SK-N-SH treated with all-trans-retinoic acid at 6 μM for 48 hours (cell line): ENCODE measurements at regions not wholly inside any gene's neighbourhood (a gene's known extent, or its start where the extent isn't known, plus 50 kb on each side); places are given as distances from the start of the nearest gene placed in this dataset.

Source experiments
- ATAC-seq: fragments of 200-7000 bp; cut with Tn5 transposase; 3 replicates; pipeline ENCODE4 v1.9.1; 2020; ENCODE audit warnings: mild to moderate bottlenecking, moderate library complexity
- BACH2 ChIP-seq: fragments of 250-450 bp; sonication (Bioruptor Pico); IDR thresholded peaks from 2 replicates; pipeline ENCODE4 v1.9.0; 2021; ENCODE audit warnings: mild to moderate bottlenecking, borderline replicate concordance
- CREB5 ChIP-seq: fragments of 250-450 bp; sonication (Bioruptor Pico); IDR thresholded peaks from 2 replicates; pipeline ENCODE4 v1.5.1; 2020; ENCODE audit warnings: low read depth, mild to moderate bottlenecking, moderate library complexity
- CSDC2 ChIP-seq: fragments of 250-450 bp; sonication (Bioruptor Pico); IDR thresholded peaks from 2 replicates; pipeline ENCODE4 v1.5.0; 2020; ENCODE audit warnings: mild to moderate bottlenecking, moderate library complexity
- ESRRG ChIP-seq: fragments of 250-450 bp; sonication (Bioruptor Pico); IDR thresholded peaks from 2 replicates; pipeline ENCODE4 v1.6.1; 2021; ENCODE audit warnings: mild to moderate bottlenecking
- ISL1 ChIP-seq: fragments of 250-450 bp; sonication (Bioruptor Pico); IDR thresholded peaks from 2 replicates; pipeline ENCODE4 v2.1.2; 2022; ENCODE audit warnings: mild to moderate bottlenecking, moderate library complexity
- PATZ1 ChIP-seq: fragments of 250-450 bp; sonication (Bioruptor Pico); IDR thresholded peaks from 2 replicates; pipeline ENCODE4 v1.8.0; 2020; ENCODE audit warnings: mild to moderate bottlenecking, moderate library complexity, borderline replicate concordance
- POU6F1 ChIP-seq: fragments of 250-450 bp; sonication (Bioruptor Pico); IDR thresholded peaks from 2 replicates; pipeline ENCODE4 v1.8.0; 2021; ENCODE audit warnings: low read depth, mild to moderate bottlenecking, moderate library complexity, borderline replicate concordance
- PPARA ChIP-seq: fragments of 250-450 bp; sonication (Bioruptor Pico); IDR thresholded peaks from 2 replicates; pipeline ENCODE4 v1.5.0; 2020; ENCODE audit warnings: mild to moderate bottlenecking, borderline replicate concordance
- RARB ChIP-seq: fragments of 250-450 bp; sonication (Bioruptor Pico); IDR thresholded peaks from 2 replicates; pipeline ENCODE4 v1.8.0; 2021; ENCODE audit warnings: mild to moderate bottlenecking, moderate library complexity
- SNAI2 ChIP-seq: fragments of 250-450 bp; sonication (Bioruptor Pico); IDR thresholded peaks from 2 replicates; pipeline ENCODE4 v1.5.0; 2020; ENCODE audit warnings: mild to moderate bottlenecking, moderate library complexity
- TCF4 ChIP-seq: fragments of 250-450 bp; sonication (Bioruptor Pico); IDR thresholded peaks from 2 replicates; pipeline ENCODE4 v1.8.0; 2021; ENCODE audit warnings: mild to moderate bottlenecking, moderate library complexity, borderline replicate concordance
- TOX ChIP-seq: fragments of 250-450 bp; sonication (Bioruptor Pico); IDR thresholded peaks from 2 replicates; pipeline ENCODE4 v1.8.0; 2021; ENCODE audit warnings: mild to moderate bottlenecking, moderate library complexity, borderline replicate concordance
- TSHZ2 ChIP-seq: fragments of 250-450 bp; sonication (Bioruptor Pico); IDR thresholded peaks from 2 replicates; pipeline ENCODE4 v1.5.0; 2020; ENCODE audit warnings: mild to moderate bottlenecking, moderate library complexity
- ZC3H10 ChIP-seq: fragments of 250-450 bp; sonication (Bioruptor Pico); IDR thresholded peaks from 2 replicates; pipeline ENCODE4 v1.5.1; 2021; ENCODE audit warnings: mild to moderate bottlenecking, moderate library complexity
- ZFP3 ChIP-seq: fragments of 250-450 bp; sonication (Bioruptor Pico); IDR thresholded peaks from 2 replicates; pipeline ENCODE4 v1.5.0; 2020; ENCODE audit warnings: mild to moderate bottlenecking, moderate library complexity
- ZFP30 ChIP-seq: fragments of 450-650 bp; formaldehyde crosslinking; IDR thresholded peaks from 2 replicates; pipeline ENCODE4 v1.5.0; 2022; ENCODE audit warnings: mild to moderate bottlenecking, moderate library complexity
- ZNF565 ChIP-seq: fragments of 450-650 bp; formaldehyde crosslinking; conservative IDR thresholded peaks from 2 replicates; pipeline ENCODE4 v1.5.0; 2020; ENCODE audit warnings: low read depth, mild to moderate bottlenecking, moderate library complexity
- ZNF8 ChIP-seq: fragments of 450-650 bp; formaldehyde crosslinking; IDR thresholded peaks from 2 replicates; pipeline ENCODE4 v1.5.0; 2020; ENCODE audit warnings: mild to moderate bottlenecking, moderate library complexity

GRCh38 chr6:19757036-19757435, 80.1 kb upstream of the ID4 start:
- peak; percentile 64 for ATAC-seq
- TF ChIP-seq CREB5 (CRISPR knock-in tag) (0 out of 2 replicates have a peak, but pooled peaks have one; percentile 18), TSHZ2 (CRISPR knock-in tag) (no peak)

GRCh38 chr6:19759117-19759880, 77.9 kb upstream of the ID4 start:
- no peak for TF ChIP-seq ZFP3 (CRISPR knock-in tag)
- TF ChIP-seq SNAI2 (CRISPR knock-in tag): no peak
- TF ChIP-seq CSDC2 (CRISPR knock-in tag): no peak
- no peak for TF ChIP-seq ISL1 (CRISPR knock-in tag)
- no peak for TF ChIP-seq TCF4
- no peak for TF ChIP-seq PATZ1
- no peak for TF ChIP-seq ZFP30
- no peak for TF ChIP-seq ESRRG (CRISPR knock-in tag)
- no peak for TF ChIP-seq RARB
- no peak for TF ChIP-seq ZNF8 (CRISPR knock-in tag)
- TF ChIP-seq PPARA (CRISPR knock-in tag): no peak
- peak; percentile 45; the same call in 2 of the 3 replicates for ATAC-seq

GRCh38 chr6:19761121-19761520, 76.0 kb upstream of the ID4 start:
- TF ChIP-seq ZNF8 (CRISPR knock-in tag): no peak
- no peak for TF ChIP-seq ZFP30
- TF ChIP-seq ZNF565 (CRISPR knock-in tag): no peak
- TF ChIP-seq BACH2 (CRISPR knock-in tag): no peak
- TF ChIP-seq ZC3H10 (CRISPR knock-in tag): no peak
- TF ChIP-seq POU6F1: no peak
- no peak for TF ChIP-seq CSDC2 (CRISPR knock-in tag)
- no peak for TF ChIP-seq CREB5 (CRISPR knock-in tag)
- no peak for TF ChIP-seq TOX (CRISPR knock-in tag)
- no peak for TF ChIP-seq PATZ1
- TF ChIP-seq PPARA (CRISPR knock-in tag): no peak
- no peak for ATAC-seq
